ENCODE measurements at regions not wholly inside any gene's neighbourhood (a gene's known extent, or its start where the extent isn't known, plus 50 kb on each side); places are given as distances from the start of the nearest gene placed in this dataset.
"Not testable (repeated sequence)": the region's sequence is repeated elsewhere in the genome, so short reads cannot be mapped to it uniquely, and the experiment has no call there.

DNA sequence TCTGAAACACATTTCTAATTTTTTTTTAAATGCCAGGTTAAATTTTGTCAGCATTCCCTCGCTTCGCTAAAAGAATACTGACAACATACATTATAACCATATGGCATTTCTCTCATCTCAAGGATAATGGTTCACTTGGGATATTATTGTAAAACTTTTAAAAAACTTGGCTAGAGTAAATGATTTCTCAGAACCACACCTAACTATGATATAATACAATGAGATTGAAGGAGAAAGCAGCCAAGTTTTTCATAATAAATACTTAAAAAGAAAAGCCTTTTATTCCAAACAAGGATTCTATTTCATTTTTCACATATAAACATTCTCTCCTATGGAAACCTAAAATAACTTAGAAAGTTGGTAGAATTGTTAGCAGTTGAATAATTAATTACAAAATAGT lies 413.9 kb downstream of the HGF start:
- DNase-seq = no peak

DNA sequence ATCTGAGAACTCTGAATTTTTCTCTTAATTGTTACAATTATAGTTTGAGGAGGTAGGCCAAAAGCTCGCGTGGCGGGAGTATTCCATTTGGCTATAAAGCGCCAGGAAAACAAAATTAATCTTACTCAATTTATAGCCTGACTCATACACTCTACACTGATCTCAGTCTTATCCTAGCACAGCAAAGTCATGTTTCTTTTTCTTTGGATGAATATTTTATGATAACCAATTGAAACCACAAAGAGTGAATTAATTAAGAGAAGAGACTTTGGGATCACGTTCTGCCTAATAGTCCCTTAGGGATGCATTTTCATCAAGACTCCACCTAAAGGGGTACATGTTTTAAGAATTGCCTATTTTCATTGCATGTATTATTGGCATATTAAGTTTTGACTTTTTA lies 420.8 kb downstream of the HGF start:
- DNase-seq = no peak

DNA sequence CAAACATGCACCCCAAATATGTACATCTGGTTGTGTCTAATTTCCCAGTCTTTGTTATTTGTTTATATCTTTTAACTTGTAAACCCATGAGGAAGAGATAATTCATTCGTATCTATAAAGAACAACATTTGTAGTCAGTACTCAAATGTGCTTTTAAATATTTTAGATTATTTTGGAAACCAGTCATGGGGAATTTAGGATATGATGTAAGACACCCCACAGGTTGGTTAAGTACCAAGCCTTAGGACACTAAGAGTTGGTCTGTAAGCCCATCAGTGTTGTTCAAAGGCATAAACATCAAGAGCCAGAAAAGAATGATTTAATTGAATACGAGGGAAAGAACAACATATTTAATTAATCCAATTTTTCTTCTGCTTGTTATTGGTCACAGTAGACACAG lies 421.1 kb upstream of the SEMA3C start:
- peak; percentile 53 for DNase-seq

DNA sequence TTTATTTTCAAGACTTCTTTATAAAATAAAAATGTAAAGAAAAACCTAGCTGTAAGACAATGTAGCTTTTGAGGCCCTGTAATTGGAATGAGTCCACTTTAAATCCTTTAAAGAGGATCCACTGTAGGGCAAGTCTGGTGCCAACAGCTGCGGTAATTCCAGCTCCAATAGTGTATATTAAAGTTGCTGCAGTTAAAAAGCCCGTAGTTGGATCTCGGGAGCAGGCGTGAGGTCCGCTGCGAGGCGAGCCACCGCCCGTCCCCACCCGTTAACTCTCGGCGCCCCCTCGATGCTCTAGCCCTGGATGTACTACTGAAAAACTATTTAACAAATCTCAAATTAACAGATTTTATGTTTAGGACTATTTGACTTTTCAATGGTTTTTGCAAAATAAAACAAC lies 414.7 kb upstream of the SEMA3C start:
- no peak for DNase-seq

DNA sequence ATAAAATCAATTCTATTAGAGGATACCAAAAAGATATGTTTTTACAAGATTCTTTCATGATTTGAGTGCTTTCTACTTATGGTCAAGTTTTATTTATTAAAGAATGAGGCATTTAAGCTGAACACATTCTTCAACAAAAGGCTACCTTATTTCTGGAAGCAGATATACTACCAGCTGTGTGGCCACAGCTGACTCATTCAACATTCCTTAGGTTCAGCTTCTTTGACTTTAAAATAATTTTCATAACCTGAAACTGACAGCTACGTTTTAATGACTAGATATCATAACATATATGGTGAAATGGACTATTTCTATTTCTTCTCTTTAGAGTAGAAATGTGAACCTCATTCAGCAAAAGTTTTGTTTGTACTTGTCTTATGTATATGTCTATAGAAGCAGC lies 414.2 kb upstream of the SEMA3C start:
- peak; percentile 59 for DNase-seq

DNA sequence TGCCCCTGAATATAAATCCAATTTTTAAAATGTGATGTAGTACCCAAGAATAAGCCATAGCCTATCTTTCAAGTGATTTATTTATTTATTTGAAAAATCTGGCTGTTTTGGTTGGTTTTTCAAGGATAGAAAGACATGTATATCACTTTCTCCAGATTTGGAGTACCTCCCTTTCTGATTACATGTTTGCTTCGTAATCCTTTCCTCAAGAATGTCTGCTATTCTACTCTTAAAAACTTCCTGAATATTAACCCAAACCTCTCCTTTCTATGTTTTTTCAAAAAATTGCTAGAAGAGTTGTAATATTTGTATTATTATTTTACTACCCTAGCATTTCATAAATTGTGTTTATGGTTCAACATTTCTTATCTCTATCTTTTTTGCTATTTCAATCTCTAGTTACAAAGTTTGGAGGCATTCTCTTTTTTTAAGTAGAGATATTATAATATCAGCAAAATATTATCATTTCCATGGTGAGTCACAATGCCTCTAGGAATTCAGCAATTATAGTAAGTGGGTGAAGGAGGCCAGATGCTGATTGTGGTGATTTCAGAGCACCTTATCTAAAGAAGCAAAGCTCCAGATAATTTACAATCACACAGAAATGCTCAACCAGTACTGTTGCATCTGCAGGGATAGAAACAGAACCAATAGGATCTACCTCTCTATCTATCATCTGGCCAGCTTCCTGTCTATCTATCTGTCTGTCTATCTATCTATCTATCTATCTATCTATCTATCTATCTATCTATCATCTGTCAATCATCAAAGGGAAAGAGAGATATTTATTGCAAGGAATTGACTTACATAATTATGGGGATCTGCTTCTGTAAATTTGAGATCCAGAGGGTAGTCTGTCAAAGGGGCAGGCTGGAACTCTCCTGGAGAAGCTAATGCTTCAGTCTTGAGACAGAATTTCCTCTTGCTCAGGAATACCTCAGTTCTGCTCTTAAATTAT lies 412.5 kb upstream of the SEMA3C start:
- DNase-seq = no peak

DNA sequence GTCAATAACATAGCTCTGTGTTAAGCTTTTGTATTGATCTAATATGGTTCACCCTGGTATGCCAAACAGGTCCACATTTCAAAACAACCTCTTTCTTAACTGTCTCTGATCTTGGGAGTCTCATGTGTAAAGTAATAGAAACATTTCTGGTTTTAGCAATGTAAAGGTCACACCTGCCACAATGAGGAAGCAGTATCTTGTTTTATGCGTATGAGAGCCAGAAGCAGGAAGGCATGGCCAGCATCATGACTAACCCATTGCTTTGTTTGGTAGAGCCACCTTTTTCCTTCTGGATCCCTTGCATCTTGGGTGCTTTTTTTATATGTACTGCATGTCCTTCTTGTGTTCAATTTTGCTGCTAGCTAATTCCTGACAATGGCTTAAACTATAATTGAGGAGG lies 411.3 kb upstream of the SEMA3C start:
- no peak for DNase-seq

DNA sequence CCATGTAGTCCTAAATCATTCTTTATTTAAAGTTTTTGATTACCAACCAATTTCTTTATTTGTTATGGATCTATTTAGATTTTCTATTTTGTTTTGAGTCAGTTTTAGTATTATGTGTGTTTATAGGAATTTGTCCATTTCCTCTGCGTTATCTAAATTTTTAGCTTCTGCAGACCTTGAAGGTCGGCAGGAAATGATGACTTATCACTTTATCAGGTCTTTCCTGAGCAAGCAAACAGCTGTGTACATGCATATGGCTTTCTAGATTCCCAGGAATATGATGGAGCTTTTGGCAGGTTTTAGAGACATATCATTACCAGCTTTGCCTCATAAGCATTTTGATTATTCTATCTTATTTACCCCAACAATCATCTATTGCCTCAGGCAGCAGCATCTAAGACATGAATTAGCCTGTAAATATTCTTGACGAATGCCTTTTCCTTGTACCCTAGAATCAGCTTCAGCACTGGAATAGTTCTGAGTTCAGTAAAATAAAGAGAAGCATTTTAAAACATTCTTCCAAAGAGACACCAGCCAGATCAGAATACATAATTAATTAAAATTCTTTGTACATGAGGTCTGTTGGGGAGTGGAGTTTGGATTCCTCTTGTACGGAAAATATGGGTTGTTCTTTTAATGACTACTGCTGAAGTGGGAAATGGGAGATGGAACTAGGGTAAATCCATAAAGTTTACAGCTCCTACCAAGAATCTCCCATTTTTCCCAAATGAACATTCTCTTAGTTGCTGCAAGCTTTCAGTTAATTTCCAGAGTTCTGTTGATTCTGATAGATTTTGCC lies 408.8 kb upstream of the SEMA3C start:
- peak; percentile 23 for DNase-seq

DNA sequence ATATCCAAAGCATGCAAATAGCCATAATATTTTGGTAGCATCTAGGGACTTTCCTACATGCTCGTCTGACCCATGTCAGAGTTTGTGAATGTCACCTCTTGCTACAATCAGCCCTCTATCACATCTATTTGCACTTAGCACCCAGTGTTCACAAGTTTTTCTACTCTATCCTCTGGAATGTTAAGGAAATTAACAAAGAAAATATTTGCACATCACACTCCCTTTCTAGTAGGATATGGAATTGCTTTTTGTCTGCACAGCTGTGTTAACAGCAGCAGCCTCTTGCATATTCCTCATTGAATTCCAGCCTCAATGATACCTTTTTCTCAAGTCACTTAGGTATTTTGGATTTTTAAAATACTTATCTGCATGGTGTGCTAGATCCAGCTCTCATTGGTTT lies 403.1 kb upstream of the SEMA3C start:
- no peak for DNase-seq

DNA sequence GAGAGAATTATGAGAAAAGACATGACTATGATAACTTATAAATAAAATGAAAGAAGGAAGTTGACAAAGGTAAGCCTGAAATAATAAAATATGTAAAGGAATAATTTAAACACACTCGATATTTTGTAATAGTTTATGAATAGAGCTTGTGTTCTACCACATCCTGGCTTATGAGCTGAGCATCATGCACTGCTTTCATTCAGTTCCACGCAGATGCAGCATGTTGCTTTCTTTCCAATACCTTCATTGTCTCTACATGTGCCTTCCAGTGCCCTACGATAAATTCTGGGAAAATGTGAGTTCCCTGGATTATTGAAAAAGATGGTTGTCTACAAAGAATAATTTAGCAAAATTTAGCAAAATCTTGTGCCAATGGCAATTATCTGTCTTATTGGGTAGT lies 398.9 kb upstream of the SEMA3C start:
- no peak for DNase-seq

DNA sequence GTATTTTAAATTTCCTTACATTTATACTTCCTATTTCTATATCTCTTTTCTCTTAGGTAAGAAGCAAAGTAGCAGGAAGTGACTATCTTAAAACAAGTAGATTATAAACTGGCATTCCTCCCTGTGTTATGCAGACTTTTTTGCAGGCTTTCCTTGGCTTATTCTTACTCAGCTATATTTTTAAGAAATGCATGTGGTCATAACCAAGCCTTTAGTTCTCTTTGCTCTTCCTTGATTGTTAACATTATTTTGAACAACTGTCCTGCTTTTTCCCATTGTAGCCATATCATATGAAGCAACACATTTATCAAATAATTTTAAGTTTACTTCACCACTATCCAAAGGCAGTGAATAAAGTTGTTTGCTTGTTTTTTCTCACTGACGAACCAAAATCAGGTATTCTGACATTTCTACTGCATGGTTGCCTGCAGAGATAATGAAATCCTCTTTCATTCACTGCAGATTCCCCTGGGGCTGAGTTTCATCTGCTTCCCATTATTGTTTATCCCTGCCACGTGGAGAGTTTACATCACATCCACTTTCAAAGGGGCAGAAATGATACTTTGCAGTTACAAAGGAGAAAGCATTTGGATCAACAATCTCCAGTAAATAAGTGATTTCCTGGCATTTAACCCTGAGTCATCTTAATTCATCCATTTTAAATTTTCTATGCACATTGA lies 389.9 kb upstream of the SEMA3C start:
- DNase-seq = peak; percentile 23

DNA sequence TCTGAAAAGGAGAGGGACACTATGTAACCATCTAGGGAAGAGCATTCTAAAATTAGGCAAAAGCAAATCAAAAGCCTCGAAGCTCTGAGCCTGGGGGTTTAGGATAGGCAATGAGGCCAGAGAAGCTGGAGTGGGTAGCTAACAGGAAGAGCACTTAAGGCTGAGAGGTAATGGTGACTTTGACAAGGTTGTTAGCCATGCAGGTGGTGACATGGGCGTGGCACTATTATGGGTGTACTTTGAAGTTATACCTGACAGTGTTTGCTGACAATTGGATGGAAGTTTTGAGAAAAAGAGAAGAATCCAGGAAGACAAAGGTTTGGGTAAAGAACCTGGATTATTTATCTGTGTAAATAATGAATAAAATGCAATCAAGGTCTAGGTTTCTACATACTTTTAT lies 383.0 kb upstream of the SEMA3C start:
- DNase-seq = no peak

DNA sequence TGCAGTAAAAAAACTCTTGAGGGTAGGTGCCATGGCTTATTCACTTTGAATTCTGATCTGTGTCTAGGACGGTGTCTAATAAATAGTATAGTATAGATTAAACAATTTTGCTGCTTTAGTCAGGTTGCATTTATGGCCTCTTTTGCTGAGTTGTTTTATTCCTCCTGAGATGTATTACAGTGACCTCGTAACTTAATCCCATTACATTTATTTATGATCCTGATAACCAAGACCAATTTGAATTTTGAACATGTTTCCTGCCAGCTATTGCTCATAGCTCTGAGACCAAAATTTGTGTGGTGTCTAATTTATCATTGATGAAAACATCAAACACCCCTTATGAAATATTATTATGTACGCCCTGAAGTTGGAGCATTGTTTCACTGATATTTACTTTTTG lies 381.9 kb upstream of the SEMA3C start:
- DNase-seq = no peak

DNA sequence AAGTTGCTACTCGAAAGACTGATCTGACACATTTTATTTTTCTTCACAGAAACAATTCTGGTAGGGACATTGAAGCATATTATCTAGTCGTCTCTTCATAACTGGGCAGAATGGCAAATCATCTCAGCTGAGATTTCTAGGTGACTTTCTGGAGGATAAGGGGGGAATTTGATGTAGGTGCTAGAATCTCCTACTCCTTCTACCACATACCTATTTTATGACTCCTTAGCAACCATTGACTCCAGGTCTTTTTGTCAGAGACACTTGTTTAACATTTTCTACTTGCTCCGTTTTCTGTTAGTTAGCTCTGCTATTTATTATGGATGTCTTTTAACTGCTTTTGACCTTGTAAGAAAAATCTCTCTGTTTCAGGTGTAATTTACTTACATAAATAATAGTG lies 380.9 kb upstream of the SEMA3C start:
- DNase-seq = no peak

DNA sequence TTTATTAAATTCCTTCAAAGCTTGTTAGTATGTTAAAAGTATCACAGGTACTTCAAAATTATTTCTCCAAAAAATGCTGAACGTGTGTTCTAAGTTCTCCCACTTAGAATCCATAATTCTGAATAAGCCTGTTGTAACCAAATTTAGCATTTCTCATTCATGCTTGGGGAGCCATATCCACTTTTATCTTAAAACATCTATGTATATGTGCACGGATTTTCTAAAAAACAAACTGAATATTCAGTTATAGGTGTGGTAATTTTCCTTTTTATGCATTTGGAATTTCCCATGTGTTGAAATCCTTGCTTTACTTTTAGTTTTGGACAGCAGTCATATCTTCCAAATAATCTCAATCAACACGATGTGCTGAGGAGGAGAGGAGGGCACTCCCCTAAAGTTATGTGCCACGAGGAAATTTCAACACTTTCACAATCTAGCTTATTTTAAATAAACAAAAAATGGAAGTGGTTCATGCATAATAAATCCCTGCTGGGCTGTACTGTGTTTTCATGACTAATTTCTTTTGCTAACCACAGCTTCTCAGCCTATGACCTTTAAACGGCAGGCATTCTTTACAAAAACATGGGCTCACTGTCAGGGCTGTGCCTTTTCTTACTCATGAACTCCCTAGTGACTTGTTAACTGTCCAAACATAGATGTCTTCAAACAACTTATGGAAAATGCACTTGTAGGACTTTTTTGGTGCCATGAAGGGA lies 380.3 kb upstream of the SEMA3C start:
- DNase-seq = peak; percentile 96

DNA sequence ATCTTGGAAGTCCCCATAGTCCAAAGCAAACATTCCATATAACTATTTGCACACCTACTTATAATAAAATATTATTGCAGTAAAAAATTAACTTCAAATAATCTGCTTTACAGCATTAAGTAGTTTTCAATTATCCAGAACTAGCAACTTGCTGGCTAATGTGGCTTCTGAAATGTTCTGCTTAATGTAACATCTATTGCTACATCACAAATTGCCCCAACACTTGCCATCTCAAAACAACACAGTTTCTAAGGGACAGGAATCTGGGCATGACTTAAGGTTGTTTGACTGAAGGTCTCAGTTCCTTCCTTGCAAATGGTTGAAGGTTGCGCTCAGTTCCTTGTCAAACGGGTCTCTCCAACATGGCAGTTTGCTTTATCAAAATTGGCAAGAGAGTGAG lies 378.5 kb upstream of the SEMA3C start:
- DNase-seq = no peak

DNA sequence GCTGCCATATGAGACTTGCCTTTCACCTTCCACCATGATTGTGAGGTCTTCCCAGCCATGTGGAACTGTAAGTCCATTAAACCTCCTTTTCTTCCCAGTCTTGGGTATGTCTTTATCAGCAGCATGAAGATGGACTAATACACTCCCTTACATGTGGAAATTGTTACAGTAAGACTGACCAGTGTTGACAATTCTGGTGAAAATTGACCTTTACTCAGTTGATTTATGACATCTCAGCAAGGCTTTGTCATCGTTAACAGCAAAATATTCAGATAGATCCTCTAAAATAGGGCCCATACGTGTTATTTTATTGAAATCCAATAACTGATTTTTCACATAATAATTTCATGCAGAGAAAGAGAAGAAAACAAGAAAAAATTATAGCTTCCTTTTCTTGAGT lies 377.9 kb upstream of the SEMA3C start:
- no peak for DNase-seq

DNA sequence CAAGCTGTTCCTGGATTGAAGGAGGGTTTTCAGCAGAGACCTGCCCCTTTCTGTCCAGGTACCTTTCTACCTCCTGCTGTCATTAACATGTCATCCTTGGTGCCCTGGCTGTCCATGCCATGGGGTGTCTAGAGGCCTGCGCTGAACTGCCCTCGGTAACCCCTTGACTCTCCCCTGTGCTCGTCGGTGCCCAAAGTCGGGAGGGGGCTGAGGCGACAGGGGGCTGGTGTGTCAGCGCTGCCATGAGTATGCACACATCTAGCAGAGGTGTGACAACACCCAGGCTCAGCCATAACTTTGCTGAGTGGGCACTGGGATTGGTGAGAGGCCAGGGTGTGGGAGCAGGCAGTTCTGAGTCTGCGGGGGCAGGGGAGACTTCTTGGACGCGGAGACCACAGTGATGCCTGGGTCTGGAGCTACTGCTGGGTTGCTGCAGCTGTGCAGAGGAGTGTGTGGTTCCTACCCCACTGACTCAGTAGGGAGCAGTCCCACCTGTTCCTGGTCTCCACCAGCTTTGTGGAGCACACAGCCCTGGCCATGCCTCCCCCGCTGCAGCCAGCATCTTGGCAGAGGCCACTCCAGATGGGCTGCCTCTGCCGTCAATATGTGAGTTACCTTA lies 376.2 kb upstream of the SEMA3C start:
- DNase-seq = no peak

DNA sequence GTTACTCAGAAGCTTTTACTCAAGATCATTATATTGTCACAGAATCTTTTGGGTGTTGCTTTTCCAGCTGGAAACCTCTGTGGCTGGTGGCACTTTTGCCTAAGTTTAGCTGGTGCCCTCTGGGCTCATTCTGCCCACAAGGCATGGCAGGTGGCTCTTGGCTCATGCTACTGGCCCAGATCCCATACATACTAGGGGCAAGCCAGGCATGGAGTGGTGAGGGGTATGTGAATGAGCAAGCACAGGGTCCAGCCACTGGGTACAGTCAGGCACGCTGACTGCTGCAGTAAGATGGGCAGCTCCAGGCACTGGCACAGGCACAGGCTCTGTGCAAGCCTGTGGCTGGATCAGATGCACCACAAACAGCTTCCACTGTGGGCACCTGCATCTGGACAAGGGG lies 375.0 kb upstream of the SEMA3C start:
- DNase-seq = no peak

DNA sequence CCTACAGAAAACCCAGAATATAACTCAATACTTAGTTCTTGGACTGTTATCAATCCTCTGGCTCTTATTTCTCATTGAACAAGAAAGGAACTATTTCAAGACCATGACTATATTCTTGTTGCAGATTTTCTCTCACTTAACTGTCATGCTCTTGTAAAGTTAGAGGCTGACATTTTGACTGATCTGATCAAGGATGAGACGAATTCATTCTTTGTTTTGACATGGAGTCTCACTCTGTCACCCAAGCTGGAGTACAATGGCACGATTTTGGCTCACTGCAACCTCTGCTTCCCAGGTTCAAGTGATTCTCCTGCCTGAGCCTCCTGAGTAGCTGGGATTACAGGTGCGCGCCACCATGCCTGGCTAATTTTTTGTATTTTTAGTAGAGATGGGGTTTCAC lies 367.9 kb upstream of the SEMA3C start:
- DNase-seq = not testable (repeated sequence)

DNA sequence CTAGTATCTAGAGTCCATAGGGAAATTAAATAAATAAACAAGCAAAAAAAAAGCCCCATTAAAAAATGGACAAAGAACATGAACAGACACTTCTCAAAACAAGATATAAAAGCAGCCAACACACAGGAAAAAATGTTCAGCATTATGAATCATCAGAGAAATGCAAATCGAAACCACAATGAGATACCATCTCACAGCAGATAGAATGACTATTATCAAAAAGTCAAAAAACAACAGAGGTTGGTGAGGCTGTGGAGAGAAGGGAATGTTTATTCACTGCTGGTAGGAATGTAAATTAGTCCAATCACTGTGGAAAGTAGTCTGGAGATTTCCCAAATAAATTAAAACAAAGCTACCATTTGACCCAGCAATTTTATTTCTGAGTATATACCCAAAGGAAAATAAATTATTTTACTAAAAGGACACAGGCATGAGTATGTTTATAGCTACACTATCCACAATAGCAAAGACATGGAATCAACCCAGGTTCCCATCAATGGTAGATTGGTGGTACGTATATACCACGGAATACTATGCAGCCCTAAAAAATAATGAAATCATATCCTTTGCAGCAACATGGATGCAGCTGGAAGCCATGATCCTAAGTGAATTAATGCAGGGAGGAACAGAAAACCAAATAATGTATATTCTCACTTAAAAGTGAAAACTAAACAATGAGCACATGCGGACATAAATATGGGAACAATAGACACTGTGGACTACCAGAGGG lies 366.5 kb upstream of the SEMA3C start:
- DNase-seq = peak; percentile 88
